ACC112 (cell line): ENCODE measurements at regions not wholly inside any gene's neighbourhood (a gene's known extent, or its start where the extent isn't known, plus 50 kb on each side); places are given as distances from the start of the nearest gene placed in this dataset.

Experiments
- H2AFZ ChIP-seq: fragments of 200-600 bp; sonication (generic); one replicate; pipeline ENCODE4 v1.6.0; 2017; ENCODE audit warnings: antibody characterized with exemption, low read length; ENCODE audit not compliant: unreplicated experiment
- H3K27ac ChIP-seq: fragments of 200-600 bp; sonication (generic); 2 replicates; pipeline ENCODE4 v1.5.1; 2014; ENCODE audit warnings: low read depth, mild to moderate bottlenecking, antibody characterized with exemption, low read length, moderate library complexity
- H3K27me3 ChIP-seq: fragments of 200-600 bp; sonication (generic); 2 replicates; pipeline ENCODE4 v1.6.1; 2014; ENCODE audit warnings: mild to moderate bottlenecking, antibody characterized with exemption, low read length, moderate library complexity, mixed read lengths; ENCODE audit not compliant: insufficient read depth
- H3K36me3 ChIP-seq: fragments of 200-600 bp; sonication (generic); 2 replicates; pipeline ENCODE4 v1.6.1; 2016; ENCODE audit warnings: mild to moderate bottlenecking, antibody characterized with exemption, low read length, moderate library complexity, mixed read lengths; ENCODE audit not compliant: insufficient read depth
- H3K4me1 ChIP-seq: fragments of 200-600 bp; sonication (generic); one replicate; pipeline ENCODE4 v1.6.1; 2016; ENCODE audit warnings: low read length, mixed read lengths; ENCODE audit not compliant: insufficient read depth, unreplicated experiment, control insufficient read depth
- H3K4me3 ChIP-seq: fragments of 200-600 bp; sonication (generic); 2 replicates; pipeline ENCODE4 v1.5.1; 2014; ENCODE audit warnings: mild to moderate bottlenecking, low read depth, low read length
- H3K79me2 ChIP-seq: fragments of 200-600 bp; sonication (generic); one replicate; pipeline ENCODE4 v1.6.0; 2016; ENCODE audit warnings: low read length; ENCODE audit not compliant: control insufficient read depth, unreplicated experiment, insufficient read depth

DNA sequence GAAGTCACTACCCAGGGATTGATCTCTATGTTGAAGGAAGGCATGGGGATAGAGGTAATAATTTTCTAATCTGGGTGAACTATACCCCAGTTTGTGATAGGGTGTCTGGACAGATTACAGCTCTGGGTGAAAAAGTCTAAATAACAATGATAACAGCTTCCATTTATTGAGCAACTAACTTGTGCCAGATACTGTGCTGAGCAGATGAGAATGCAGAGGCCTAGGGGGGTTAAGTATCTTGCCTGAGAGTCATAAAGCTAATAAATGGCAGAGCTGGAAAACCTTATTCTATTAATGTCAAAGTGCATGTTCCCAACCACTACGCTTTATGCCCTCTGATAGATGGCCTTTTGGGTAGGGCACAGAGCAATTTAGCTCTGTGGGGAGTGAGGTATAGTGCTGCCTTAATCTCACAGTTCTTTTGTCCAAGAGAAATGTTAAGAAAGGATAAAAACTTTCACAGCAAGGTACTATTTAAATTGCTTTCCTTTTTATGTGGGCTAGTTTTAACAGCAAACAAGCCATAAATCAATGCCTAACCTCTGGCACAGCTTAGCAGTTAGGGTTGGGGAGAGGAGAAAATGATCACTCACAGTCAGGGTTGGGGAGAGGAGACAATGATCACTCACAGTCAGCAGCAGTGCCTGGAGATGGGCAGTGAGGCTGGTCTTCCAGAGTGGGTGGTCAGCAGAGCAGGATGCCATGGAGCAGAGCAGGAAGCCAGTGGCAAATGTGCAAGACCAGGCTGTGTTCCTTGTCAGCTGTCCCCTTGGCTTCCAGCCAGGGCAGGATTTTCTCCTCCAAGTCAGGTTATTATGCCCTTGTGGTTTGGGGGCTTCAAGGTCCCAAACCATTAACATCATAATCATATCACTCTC lies 187.0 kb downstream of the CARTPT start:
- Histone ChIP-seq H3K27ac (no peak overlapping the region), H2AFZ (no peak overlapping the region), H3K36me3 (no peaks in the 10 kb centered on the region), H3K4me1 (no peaks in the 10 kb centered on the region), H3K79me2 (no peaks in the 10 kb centered on the region), H3K27me3 (no peaks in the 10 kb centered on the region), H3K4me3 (no peak overlapping the region)

DNA sequence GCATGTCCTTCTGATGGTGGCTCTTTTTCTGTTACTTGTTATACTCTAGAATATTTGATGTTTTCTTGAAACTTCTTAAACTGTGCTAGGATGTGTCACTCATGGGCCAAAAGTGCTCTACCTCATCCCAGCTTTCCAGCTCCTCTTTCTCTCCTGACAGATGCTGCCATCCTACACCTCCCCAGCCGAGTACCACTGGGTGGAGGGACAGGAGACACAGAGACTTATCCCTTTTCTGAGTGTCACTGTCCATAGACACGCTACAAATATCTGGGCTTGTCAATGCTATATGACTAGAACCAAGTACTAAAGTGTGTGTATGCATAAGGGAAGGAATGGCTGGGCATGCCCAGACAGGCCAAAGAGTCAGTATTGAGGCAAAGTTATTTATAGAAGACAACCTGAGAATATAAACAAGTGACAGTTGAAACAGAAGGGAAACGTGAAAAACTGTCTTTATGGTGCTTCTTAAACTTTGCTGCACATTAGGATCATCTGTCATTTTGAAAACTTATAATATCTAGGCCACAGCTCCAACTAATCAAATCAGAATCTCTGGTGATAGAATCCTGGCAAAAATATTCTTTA lies 188.0 kb downstream of the CARTPT start:
- H3K27ac ChIP-seq = no peak overlapping the region

DNA sequence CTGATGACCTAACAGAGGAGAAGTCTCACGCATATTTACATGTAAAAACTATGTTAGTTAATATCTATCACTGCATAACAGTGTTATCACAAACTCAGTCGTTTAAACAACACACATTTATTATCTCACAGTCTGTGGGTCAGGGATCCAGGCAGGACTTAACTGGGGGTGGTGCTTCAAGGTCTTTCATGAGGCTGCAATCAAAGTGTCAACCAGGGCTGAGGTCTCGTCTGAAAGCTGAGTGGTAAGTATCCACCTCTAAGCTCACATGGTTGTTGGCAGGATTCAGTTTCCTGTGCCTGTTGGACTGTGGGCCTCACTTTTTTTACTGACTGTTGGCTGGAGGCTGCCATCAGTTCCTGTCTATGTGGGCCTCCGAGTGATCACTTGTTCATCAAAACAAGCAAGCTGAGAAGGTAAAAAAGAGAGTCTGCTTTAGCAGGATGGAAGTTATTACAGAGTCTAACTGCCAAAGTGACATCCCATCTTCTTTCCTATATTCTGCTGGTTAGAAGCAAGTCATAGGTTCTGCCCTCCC lies 188.6 kb downstream of the CARTPT start:
- Histone ChIP-seq H2AFZ (no peak overlapping the region), H3K4me3 (no peak overlapping the region), H3K79me2 (no peaks in the 10 kb centered on the region), H3K27ac (no peak overlapping the region), H3K36me3 (no peaks in the 10 kb centered on the region), H3K27me3 (no peaks in the 10 kb centered on the region), H3K4me1 (no peaks in the 10 kb centered on the region)

More for the DNA sequence above, 188.0 kb downstream of the CARTPT start:
- H3K36me3 ChIP-seq = no peaks in the 10 kb centered on the region
- H3K79me2 ChIP-seq = no peaks in the 10 kb centered on the region
- no peaks in the 10 kb centered on the region for H3K4me1 ChIP-seq
- no peaks in the 10 kb centered on the region for H3K27me3 ChIP-seq
- H2AFZ ChIP-seq = no peak overlapping the region
- H3K4me3 ChIP-seq = no peak overlapping the region

DNA sequence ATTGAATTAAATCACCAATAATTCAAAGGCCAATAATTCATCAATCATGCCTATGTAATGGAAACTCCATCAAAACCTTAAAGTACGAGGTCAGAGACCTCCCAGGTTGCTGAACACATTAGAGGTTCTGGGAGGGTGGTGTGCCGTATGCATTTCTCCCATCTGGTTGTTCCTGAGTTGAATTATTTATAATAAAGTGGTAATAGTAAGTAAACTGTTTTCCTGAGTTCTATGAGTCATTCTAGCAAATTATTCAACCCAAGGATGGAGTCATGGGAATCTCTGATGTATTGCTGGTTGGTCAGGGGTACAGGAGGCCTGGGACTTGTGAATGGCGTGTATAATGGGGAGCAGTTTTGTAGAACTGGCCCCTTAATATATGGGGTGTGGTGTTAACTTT lies 191.7 kb downstream of the CARTPT start:
- no peaks in the 10 kb centered on the region for H3K36me3 ChIP-seq
- no peak overlapping the region for H2AFZ ChIP-seq
- no peaks in the 10 kb centered on the region for H3K79me2 ChIP-seq
- no peaks in the 10 kb centered on the region for H3K4me1 ChIP-seq
- no peaks in the 10 kb centered on the region for H3K27me3 ChIP-seq
- H3K4me3 ChIP-seq = no peak overlapping the region
- no peak overlapping the region for H3K27ac ChIP-seq

DNA sequence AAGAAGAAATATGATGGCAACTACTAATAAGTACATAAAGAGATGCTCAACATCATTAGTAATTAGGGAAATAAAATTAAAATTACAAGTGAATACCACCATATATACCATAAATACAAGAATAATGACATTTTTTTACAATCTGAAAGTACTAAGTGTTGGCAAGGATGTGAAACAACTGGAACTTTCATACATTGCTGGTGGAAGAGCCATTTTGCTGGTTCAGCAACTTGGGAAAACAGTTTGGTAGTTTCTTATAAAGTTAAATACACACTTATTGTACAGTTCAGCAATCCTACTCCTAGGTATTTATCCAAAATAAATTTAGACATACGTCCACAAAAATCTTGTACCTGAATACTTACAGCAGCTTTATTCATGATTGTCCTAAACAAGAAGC lies 192.9 kb downstream of the CARTPT start:
- Histone ChIP-seq H3K4me3 (no peak overlapping the region), H3K4me1 (no peaks in the 10 kb centered on the region), H3K27ac (no peak overlapping the region), H3K79me2 (no peaks in the 10 kb centered on the region), H2AFZ (no peak overlapping the region), H3K27me3 (no peaks in the 10 kb centered on the region), H3K36me3 (no peaks in the 10 kb centered on the region)

DNA sequence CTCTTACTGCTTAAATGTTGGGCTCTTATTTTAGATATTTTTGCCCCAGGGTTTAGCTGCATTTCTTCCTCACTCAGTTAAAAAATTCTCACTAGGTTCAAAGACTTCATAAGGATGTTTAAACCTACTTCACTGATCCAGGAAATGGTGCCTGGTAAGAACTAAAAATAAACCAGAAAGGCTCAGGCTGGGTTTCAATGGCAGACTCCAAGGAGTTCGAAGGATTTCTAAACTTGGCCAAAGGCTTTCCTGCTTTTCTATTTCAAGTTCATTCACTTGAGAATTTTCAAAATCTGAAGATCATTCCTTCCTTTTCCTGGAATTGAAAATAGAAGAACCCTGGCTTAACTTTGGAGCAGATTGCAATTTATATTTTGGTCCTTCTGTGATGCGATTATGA lies 193.0 kb upstream of the MAP1B start:
- Histone ChIP-seq H3K36me3 (no peaks in the 10 kb centered on the region), H3K4me1 (no peaks in the 10 kb centered on the region), H3K27me3 (no peaks in the 10 kb centered on the region), H3K27ac (no peak overlapping the region), H3K4me3 (no peak overlapping the region), H3K79me2 (no peaks in the 10 kb centered on the region), H2AFZ (no peak overlapping the region)

DNA sequence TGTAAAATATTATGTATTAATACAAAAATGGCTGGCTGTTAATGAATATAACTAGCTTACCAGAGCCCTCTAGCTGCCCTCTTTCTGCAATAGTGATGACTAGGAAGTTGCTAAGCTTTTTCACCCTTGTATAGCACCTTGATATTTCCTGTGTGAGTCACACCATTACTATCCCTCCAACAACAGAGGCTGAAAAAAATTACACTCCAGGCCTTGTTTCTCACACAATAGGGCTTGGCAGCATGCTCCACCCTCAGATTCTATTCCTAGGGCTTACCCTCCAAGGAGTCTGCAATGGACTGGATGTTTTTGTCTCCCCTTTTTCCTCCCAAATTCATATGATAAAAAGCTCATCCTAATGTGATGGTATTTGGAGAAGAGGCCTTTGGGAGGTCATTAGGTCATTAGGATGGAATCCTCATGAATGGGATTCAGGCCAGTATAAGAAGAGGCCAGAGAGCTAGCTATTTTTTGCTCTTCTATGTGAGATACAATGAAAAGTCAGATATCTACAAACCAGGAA lies 184.6 kb upstream of the MAP1B start:
- Histone ChIP-seq H3K36me3 (no peaks in the 10 kb centered on the region), H3K79me2 (no peaks in the 10 kb centered on the region), H3K27ac (peak overlapping the region; percentile 76), H3K27me3 (no peaks in the 10 kb centered on the region), H3K4me1 (peaks cover 38% of the 10 kb centered on the region), H3K4me3 (peak overlapping the region; percentile 34; the same call in 1 of the 2 replicates), H2AFZ (peak overlapping the region; percentile 33)

DNA sequence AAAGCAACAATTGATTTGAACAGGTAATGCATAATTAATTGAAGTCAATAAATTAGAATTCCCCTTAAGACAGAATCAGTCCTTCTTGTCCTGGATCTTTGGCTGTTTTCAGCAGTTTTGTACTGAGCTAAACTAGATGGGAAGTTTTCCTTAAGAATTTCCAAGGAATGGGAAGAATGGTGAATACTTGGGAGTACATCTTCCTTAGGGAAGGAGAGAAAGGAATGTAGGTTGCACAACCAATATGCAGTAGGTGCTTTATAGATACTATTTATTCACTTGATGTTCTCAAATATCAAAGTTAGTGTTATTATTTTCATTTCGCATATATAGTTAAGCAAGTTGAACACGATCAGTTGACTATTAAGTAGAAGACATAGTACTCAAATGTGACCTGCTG lies 183.5 kb upstream of the MAP1B start:
- peak overlapping the region; percentile 35; the same call in 1 of the 2 replicates for H3K27ac ChIP-seq
- H3K4me3 ChIP-seq = no peak overlapping the region
- H3K79me2 ChIP-seq = no peaks in the 10 kb centered on the region
- H2AFZ ChIP-seq = no peak overlapping the region
- no peaks in the 10 kb centered on the region for H3K27me3 ChIP-seq
- no peaks in the 10 kb centered on the region for H3K36me3 ChIP-seq
- H3K4me1 ChIP-seq = peaks cover 38% of the 10 kb centered on the region

DNA sequence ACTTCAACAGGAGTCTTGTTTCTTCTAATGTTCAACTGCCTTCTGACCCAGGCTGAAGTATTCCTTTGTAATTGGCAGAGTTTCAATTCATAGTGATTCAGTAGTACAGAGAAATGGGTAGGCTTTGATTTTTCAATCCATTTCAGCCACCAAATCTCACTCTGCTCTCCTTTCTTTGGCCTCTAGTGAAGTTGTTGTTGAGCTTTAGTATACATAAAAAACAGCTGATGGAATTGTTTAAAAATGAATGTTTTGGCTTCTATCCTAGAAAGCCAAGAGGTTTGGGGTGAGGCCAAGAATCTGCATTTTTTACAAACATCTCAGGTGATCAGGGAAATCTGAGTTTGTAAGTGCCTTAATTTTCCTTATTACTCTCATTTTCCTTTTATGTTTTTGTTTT lies 182.9 kb upstream of the MAP1B start:
- Histone ChIP-seq H3K36me3 (no peaks in the 10 kb centered on the region), H2AFZ (peak overlapping the region; percentile 6)

DNA sequence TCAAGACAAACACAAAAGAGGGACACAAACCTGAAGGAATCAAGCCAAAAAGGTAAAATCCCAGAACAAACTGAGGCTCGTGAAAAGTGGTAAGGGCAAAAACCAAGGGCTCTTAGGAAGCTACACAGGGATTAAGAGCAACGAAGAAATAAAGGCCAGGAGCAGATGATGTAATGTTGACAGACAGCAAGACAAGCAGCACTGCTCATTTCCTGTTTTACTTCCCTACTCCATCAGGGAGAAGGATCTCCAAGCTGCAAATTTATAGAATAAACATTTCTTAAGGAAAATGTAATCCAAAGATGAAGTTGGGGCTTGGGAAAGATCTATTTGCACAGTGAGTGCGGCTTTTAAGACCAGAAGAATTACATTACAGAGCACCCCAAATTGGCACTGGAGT lies 182.3 kb upstream of the MAP1B start:
- Histone ChIP-seq H3K4me3 (no peak overlapping the region), H3K4me1 (peaks cover 38% of the 10 kb centered on the region), H3K27ac (peak overlapping the region; percentile 35), H3K79me2 (no peaks in the 10 kb centered on the region), H3K36me3 (no peaks in the 10 kb centered on the region), H3K27me3 (no peaks in the 10 kb centered on the region), H2AFZ (no peak overlapping the region)

More for the DNA sequence above, 182.9 kb upstream of the MAP1B start:
- peak overlapping the region; percentile 35 for H3K27ac ChIP-seq
- peaks cover 38% of the 10 kb centered on the region for H3K4me1 ChIP-seq
- H3K4me3 ChIP-seq = no peak overlapping the region
- no peaks in the 10 kb centered on the region for H3K79me2 ChIP-seq
- no peaks in the 10 kb centered on the region for H3K27me3 ChIP-seq
